PFSK-1 (cell line): ENCODE measurements at regions not wholly inside any gene's neighbourhood (a gene's known extent, or its start where the extent isn't known, plus 50 kb on each side); places are given as distances from the start of the nearest gene placed in this dataset.

Experiments used
- FOXP2 ChIP-seq: optimal IDR thresholded peaks from 2 replicates; pipeline ENCODE3; 2011; ENCODE audit warnings: borderline replicate concordance, control low read depth, inconsistent platforms; ENCODE audit not compliant: insufficient read depth; ENCODE audit errors: extremely low read length, extremely low read depth
- POLR2AphosphoS5 ChIP-seq: IDR thresholded peaks from 2 replicates; pipeline ENCODE4 v1.6.1; 2012; ENCODE audit warnings: low read depth, mild to moderate bottlenecking, control low read depth, low read length, moderate library complexity
- SIN3A ChIP-seq: IDR thresholded peaks from 2 replicates; pipeline ENCODE4 v1.6.1; 2012; ENCODE audit warnings: mild to moderate bottlenecking, low read length, moderate library complexity, borderline replicate concordance; ENCODE audit not compliant: insufficient read depth
- TAF1 ChIP-seq: IDR thresholded peaks from 2 replicates; pipeline ENCODE4 v1.6.1; 2012; ENCODE audit warnings: low read length, control low read depth, borderline replicate concordance; ENCODE audit not compliant: insufficient read depth
- TF ChIP-seq, protein P1 (sequence below), 2 experiments: IDR thresholded peaks; 2 replicates each; pipeline versions ENCODE4 v1.6.1 to v1.8.0; 2011 to 2012; ENCODE audit warnings: low read depth in 2 of 2, low read length in 2 of 2, control low read depth in 1 of 2, inconsistent platforms in 1 of 2, mild to moderate bottlenecking in 1 of 2, moderate library complexity in 1 of 2; ENCODE audit not compliant: insufficient read depth in 1 of 2

DNA sequence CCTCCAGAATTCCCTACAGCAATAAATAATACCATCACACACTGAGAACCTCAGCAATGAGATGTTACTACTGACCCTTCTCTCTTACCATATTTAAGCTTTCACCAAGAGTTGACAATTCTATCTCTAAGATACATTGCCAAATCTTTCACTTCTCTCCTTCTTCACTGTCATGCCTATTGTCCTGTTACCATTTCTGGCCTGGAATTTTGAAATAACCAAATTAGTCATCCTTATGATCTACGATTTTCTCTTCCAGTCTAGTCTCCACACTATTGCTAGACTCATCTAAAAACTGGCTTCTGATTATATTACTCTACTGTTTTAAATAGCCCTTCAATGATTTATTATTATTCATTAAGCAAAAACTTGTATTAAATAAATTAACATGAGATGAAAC, 656.1 kb upstream of the ADGRL4 start:
- no peak for TF ChIP-seq SIN3A
- TF ChIP-seq FOXP2: no peak
- TF ChIP-seq POLR2AphosphoS5: no peak
- no peak for TF ChIP-seq TAF1
- TF ChIP-seq, protein P1, sequence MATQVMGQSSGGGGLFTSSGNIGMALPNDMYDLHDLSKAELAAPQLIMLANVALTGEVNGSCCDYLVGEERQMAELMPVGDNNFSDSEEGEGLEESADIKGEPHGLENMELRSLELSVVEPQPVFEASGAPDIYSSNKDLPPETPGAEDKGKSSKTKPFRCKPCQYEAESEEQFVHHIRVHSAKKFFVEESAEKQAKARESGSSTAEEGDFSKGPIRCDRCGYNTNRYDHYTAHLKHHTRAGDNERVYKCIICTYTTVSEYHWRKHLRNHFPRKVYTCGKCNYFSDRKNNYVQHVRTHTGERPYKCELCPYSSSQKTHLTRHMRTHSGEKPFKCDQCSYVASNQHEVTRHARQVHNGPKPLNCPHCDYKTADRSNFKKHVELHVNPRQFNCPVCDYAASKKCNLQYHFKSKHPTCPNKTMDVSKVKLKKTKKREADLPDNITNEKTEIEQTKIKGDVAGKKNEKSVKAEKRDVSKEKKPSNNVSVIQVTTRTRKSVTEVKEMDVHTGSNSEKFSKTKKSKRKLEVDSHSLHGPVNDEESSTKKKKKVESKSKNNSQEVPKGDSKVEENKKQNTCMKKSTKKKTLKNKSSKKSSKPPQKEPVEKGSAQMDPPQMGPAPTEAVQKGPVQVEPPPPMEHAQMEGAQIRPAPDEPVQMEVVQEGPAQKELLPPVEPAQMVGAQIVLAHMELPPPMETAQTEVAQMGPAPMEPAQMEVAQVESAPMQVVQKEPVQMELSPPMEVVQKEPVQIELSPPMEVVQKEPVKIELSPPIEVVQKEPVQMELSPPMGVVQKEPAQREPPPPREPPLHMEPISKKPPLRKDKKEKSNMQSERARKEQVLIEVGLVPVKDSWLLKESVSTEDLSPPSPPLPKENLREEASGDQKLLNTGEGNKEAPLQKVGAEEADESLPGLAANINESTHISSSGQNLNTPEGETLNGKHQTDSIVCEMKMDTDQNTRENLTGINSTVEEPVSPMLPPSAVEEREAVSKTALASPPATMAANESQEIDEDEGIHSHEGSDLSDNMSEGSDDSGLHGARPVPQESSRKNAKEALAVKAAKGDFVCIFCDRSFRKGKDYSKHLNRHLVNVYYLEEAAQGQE (IDR thresholded peaks at IDR 0.05; ENCODE audit: insufficient read depth in 1 of 2, low read depth in 2 of 2, low read length in 2 of 2): no peak

DNA sequence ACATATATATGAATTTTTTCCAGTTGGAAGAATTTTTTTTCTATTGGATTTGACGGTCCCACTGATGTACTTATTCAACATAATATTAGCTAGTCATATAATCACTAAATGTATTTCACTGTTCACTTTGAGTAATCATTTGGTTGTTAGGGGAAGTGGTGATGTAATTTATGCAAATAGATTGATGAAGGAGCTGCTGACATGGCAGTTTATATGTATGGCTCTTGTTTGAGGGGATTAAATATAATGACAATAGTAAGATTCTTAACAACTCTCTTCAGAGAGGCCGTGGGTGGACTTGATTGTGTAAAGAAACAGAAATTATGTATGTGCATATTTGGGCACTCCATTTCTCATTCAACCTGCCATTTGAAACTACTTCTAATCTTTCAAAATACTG, 653.6 kb upstream of the ADGRL4 start:
- no peak for TF ChIP-seq POLR2AphosphoS5
- TF ChIP-seq, protein P1 (IDR thresholded peaks at IDR 0.05; ENCODE audit: insufficient read depth in 1 of 2, low read depth in 2 of 2, low read length in 2 of 2): no peak
- no peak for TF ChIP-seq FOXP2
- no peak for TF ChIP-seq SIN3A
- no peak for TF ChIP-seq TAF1

DNA sequence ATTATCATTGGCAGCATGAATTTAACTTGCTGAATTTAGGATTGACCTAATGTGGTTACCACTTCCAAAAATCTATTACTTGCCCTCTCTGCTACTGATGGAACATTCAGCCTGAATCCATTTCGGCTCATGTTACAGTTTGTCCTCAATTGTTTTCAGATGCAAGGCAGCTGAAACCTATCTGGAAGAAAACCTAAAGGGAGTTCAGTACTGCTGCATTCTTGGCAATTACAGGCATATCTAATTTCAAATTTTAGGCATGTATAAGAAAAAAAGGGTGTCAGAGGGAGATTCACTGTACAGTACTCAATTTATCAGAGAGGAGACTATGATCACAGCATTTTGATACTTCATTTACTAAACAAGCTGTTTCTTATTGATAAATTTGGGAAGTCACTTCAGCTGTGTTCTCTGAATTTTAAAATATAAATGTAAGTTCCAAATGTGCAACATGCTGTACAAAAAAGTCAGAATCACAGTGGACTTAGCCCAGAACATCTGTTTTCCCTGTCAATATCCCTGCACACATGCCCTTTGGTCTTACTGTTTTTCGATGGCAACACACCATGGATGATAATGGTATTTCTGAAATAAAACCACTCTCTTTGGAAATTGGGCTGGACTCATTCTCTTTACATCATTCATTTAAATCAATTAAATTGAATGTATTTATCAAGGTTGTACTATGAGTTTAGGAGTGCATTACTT, 651.6 kb upstream of the ADGRL4 start:
- TF ChIP-seq TAF1 (no peak), SIN3A (no peak), FOXP2 (no peak), POLR2AphosphoS5 (no peak)
- TF ChIP-seq, protein P1 (IDR thresholded peaks at IDR 0.05; ENCODE audit: insufficient read depth in 1 of 2, low read depth in 2 of 2, low read length in 2 of 2): no peak

DNA sequence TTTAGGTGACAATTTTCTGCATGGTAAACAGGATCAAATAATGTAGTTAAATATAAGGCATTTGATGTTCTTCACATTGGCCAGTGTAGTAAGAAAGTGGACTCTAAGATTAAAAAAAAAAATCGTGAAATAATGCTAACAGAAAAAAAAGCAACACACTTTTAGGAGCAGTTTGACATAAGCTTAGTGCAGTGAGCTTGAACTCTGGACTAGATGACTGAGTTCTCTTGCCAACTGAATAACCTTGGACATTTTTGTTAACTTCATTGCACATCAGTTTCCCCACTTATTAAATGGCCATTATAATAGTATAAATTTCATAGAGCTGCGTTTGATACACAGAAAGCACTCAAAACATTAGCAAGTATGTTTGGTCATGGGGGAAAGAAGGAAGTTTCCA, 649.3 kb upstream of the ADGRL4 start:
- TF ChIP-seq FOXP2 (no peak), TAF1 (no peak)

DNA sequence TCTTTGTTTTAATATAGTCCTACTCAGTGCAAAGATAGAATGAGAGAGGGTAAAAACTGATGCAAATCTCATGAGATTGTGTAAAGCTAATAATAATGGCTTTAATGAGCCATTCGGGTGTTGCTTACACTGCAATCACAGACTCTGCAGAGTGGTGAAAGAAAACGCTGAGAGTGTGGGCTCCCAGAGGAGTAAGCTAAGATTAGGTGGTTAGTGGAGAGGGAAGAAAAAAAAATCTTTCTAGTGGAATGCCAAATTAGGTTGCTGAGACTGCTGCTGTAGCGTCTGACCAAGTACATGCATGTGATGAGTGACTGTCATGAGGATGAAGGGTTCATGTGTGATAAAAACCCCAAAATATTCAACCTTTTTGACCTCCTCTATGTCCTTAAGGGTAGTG, 645.9 kb upstream of the ADGRL4 start:
- TF ChIP-seq FOXP2 (no peak), TAF1 (no peak), POLR2AphosphoS5 (no peak), SIN3A (no peak)
- TF ChIP-seq, protein P1 (IDR thresholded peaks at IDR 0.05; ENCODE audit: insufficient read depth in 1 of 2, low read depth in 2 of 2, low read length in 2 of 2): no peak
